HEK293 (cell line): ENCODE measurements at regions not wholly inside any gene's neighbourhood (a gene's known extent, or its start where the extent isn't known, plus 50 kb on each side); places are given as distances from the start of the nearest gene placed in this dataset.

Experiments used
- CTCF ChIA-PET: fragments of 350-600 bp; formaldehyde crosslinking; extraction: SDS; loops from one replicate; lab custom pipeline; 2021; ENCODE audit warnings: antibody characterized with exemption; lab: Yijun Ruan, JAX
- POLR2A ChIA-PET: fragments of 300-600 bp; formaldehyde crosslinking; extraction: SDS; loops from one replicate; lab custom pipeline; 2020; ENCODE audit warnings: antibody characterized with exemption, inconsistent platforms; lab: Yijun Ruan, JAX
- H3K27ac ChIP-seq: fragments of 200-500 bp; sonication (Bioruptor generic); 2 replicates; pipeline ENCODE4 v1.5.1; 2014; ENCODE audit warnings: low read depth, low read length, control low read depth, inconsistent platforms; ENCODE audit errors: extremely low read depth
- H3K36me3 ChIP-seq, 2 experiments: fragments of 200-500 bp in 1 of 2; sonication (Bioruptor generic) in 1 of 2; 1 replicate in 1 of 2; 2 replicates in 1 of 2; pipeline ENCODE4 v1.5.1; 2014 to 2017; ENCODE audit warnings: inconsistent platforms in 2 of 2, low read length in 2 of 2; ENCODE audit not compliant: control insufficient read depth in 2 of 2, insufficient read depth in 1 of 2
- H3K4me1 ChIP-seq: fragments of 200-500 bp; sonication (Bioruptor generic); 2 replicates; pipeline ENCODE4 v1.5.1; 2014; ENCODE audit warnings: mild to moderate bottlenecking, low read length, inconsistent platforms; ENCODE audit not compliant: control insufficient read depth, insufficient read depth
- H3K4me3 ChIP-seq: 2 replicates; pipeline ENCODE4 v1.5.1; 2011; ENCODE audit warnings: low read depth, mild to moderate bottlenecking, control low read depth, low read length, moderate library complexity
- H3K9me3 ChIP-seq: fragments of 200-500 bp; sonication (Bioruptor generic); 2 replicates; pipeline ENCODE4 v1.5.1; 2014; ENCODE audit warnings: low read depth, low read length, inconsistent platforms; ENCODE audit not compliant: control insufficient read depth, insufficient read depth
- GFI1B ChIP-seq: fragments of 450-650 bp; formaldehyde crosslinking; IDR thresholded peaks from 2 replicates; pipeline ENCODE4 v1.5.1; 2016; ENCODE audit warnings: missing biosample characterization, missing genetic modification characterization
- GLIS2 ChIP-seq: fragments of 450-650 bp; formaldehyde crosslinking; IDR thresholded peaks from 2 replicates; pipeline ENCODE4 v1.5.1; 2016; ENCODE audit warnings: missing biosample characterization, missing genetic modification characterization
- KLF1 ChIP-seq: fragments of 450-650 bp; formaldehyde crosslinking; IDR thresholded peaks from 2 replicates; pipeline ENCODE4 v1.5.1; 2016; ENCODE audit warnings: missing biosample characterization, missing genetic modification characterization
- SALL2 ChIP-seq: fragments of 450-650 bp; formaldehyde crosslinking; IDR thresholded peaks from 2 replicates; pipeline ENCODE4 v1.5.0; 2017; ENCODE audit warnings: missing biosample characterization, mild to moderate bottlenecking, missing genetic modification characterization, borderline replicate concordance
- SCRT2 ChIP-seq: fragments of 450-650 bp; formaldehyde crosslinking; IDR thresholded peaks from 2 replicates; pipeline ENCODE4 v1.5.1; 2016; ENCODE audit warnings: missing biosample characterization, missing genetic modification characterization
- SP2 ChIP-seq: fragments of 450-650 bp; formaldehyde crosslinking; IDR thresholded peaks from 2 replicates; pipeline ENCODE4 v1.5.1; 2016; ENCODE audit warnings: missing biosample characterization, missing genetic modification characterization
- SP7 ChIP-seq: fragments of 450-650 bp; formaldehyde crosslinking; IDR thresholded peaks from 2 replicates; pipeline ENCODE4 v1.5.1; 2016; ENCODE audit warnings: missing biosample characterization, missing genetic modification characterization
- TCF7L2 ChIP-seq: IDR thresholded peaks from 2 replicates; pipeline ENCODE4 v1.6.1; 2011; ENCODE audit warnings: low read depth, mild to moderate bottlenecking, inconsistent platforms, low read length, moderate library complexity, borderline replicate concordance
- ZBTB49 ChIP-seq: fragments of 450-650 bp; formaldehyde crosslinking; IDR thresholded peaks from 2 replicates; pipeline ENCODE4 v1.5.1; 2016; ENCODE audit warnings: missing biosample characterization, missing genetic modification characterization, low read depth
- ZBTB8A ChIP-seq: fragments of 450-650 bp; formaldehyde crosslinking; IDR thresholded peaks from 2 replicates; pipeline ENCODE4 v1.5.1; 2016; ENCODE audit warnings: missing biosample characterization, missing genetic modification characterization
- ZNF155 ChIP-seq: fragments of 450-650 bp; formaldehyde crosslinking; IDR thresholded peaks from 2 replicates; pipeline ENCODE4 v1.5.1; 2016; ENCODE audit warnings: missing biosample characterization, missing genetic modification characterization
- ZNF174 ChIP-seq: fragments of 450-650 bp; formaldehyde crosslinking; IDR thresholded peaks from 2 replicates; pipeline ENCODE4 v1.5.0; 2017; ENCODE audit warnings: missing biosample characterization, mild to moderate bottlenecking, missing genetic modification characterization
- ZNF223 ChIP-seq: fragments of 450-650 bp; formaldehyde crosslinking; IDR thresholded peaks from 2 replicates; pipeline ENCODE4 v1.5.1; 2016; ENCODE audit warnings: missing biosample characterization, missing genetic modification characterization
- ZNF274 ChIP-seq, 2 experiments: fragments of 200-500 bp in 1 of 2; fragments of 450-650 bp in 1 of 2; sonication (Bioruptor generic) in 1 of 2; formaldehyde crosslinking in 1 of 2; IDR thresholded peaks; 2 replicates each; pipeline versions ENCODE4 v1.5.1 to v1.6.1; 2014 to 2016; ENCODE audit warnings: borderline replicate concordance in 1 of 2, inconsistent platforms in 1 of 2, low read length in 1 of 2, missing biosample characterization in 1 of 2, missing genetic modification characterization in 1 of 2
- ZNF302 ChIP-seq: fragments of 450-650 bp; formaldehyde crosslinking; IDR thresholded peaks from 2 replicates; pipeline ENCODE4 v1.5.1; 2016; ENCODE audit warnings: missing biosample characterization, missing genetic modification characterization, low read depth
- ZNF335 ChIP-seq: fragments of 450-650 bp; formaldehyde crosslinking; conservative IDR thresholded peaks from 2 replicates; pipeline ENCODE4 v1.5.1; 2016; ENCODE audit warnings: missing biosample characterization, missing genetic modification characterization
- ZNF394 ChIP-seq: fragments of 450-650 bp; formaldehyde crosslinking; IDR thresholded peaks from 2 replicates; pipeline ENCODE4 v1.5.1; 2016; ENCODE audit warnings: missing biosample characterization, missing genetic modification characterization, mild to moderate bottlenecking, moderate library complexity, borderline replicate concordance
- ZNF423 ChIP-seq: fragments of 450-650 bp; formaldehyde crosslinking; IDR thresholded peaks from 2 replicates; pipeline ENCODE4 v1.5.1; 2016; ENCODE audit warnings: missing biosample characterization, missing genetic modification characterization
- ZNF449 ChIP-seq: fragments of 450-650 bp; formaldehyde crosslinking; IDR thresholded peaks from 2 replicates; pipeline ENCODE4 v1.5.1; 2017; ENCODE audit warnings: missing biosample characterization, mild to moderate bottlenecking, missing genetic modification characterization, moderate library complexity
- ZNF473 ChIP-seq: fragments of 450-650 bp; formaldehyde crosslinking; IDR thresholded peaks from 2 replicates; pipeline ENCODE4 v1.5.1; 2017; ENCODE audit warnings: missing biosample characterization, missing genetic modification characterization
- ZNF596 ChIP-seq: fragments of 450-650 bp; IDR thresholded peaks from 2 replicates; pipeline ENCODE4 v1.5.0; 2018; ENCODE audit warnings: missing biosample characterization, mild to moderate bottlenecking, missing genetic modification characterization, moderate library complexity
- ZNF704 ChIP-seq: fragments of 450-650 bp; formaldehyde crosslinking; IDR thresholded peaks from 2 replicates; pipeline ENCODE4 v1.5.1; 2016; ENCODE audit warnings: missing biosample characterization, missing genetic modification characterization
- ZNF768 ChIP-seq: fragments of 450-650 bp; formaldehyde crosslinking; IDR thresholded peaks from 2 replicates; pipeline ENCODE4 v1.5.1; 2018; ENCODE audit warnings: missing biosample characterization, mild to moderate bottlenecking, missing genetic modification characterization
- ZNF777 ChIP-seq: fragments of 450-650 bp; formaldehyde crosslinking; IDR thresholded peaks from 2 replicates; pipeline ENCODE4 v1.5.1; 2017; ENCODE audit warnings: missing biosample characterization, missing genetic modification characterization, borderline replicate concordance
- ZNF785 ChIP-seq: fragments of 450-650 bp; formaldehyde crosslinking; IDR thresholded peaks from 2 replicates; pipeline ENCODE4 v1.5.1; 2016; ENCODE audit warnings: missing biosample characterization, missing genetic modification characterization

- TF ChIP-seq ZNF596 (tag by site-specific recombination) (no peak), ZNF423 (tag by site-specific recombination) (no peak)
- TF ChIP-seq, all 188 proteins: peak for 0
Observed at GRCh38 chr10:44702531-44702930, 208.6 kb upstream of the TMEM72 start (continued).

GRCh38 chr10:44703241-44704155 is 207.6 kb upstream of the TMEM72 start:
- no peaks in the 10 kb centered on the region for H3K9me3 ChIP-seq
- no peaks in the 10 kb centered on the region for H3K4me1 ChIP-seq
- CTCF ChIA-PET, result interaction anchor here (0.7 to 1.3 kb wide), 2 partner anchors 15 to 1839 kb away, joined by 3 to 6 read pairs; no protein-coding TSS in a partner anchor
- H3K4me3 ChIP-seq, result no peak overlapping the region
- TF ChIP-seq ZNF449 (tag by site-specific recombination) (no peak), ZNF302 (tag by site-specific recombination) (no peak), ZNF704 (tag by site-specific recombination) (no peak), ZNF473 (tag by site-specific recombination) (no peak), ZNF394 (no peak), SALL2 (tag by site-specific recombination) (no peak), ZNF777 (tag by site-specific recombination) (no peak), TCF7L2 (no peak), ZNF768 (no peak)
- no peak overlapping the region for H3K27ac ChIP-seq
- POLR2A ChIA-PET, result no interaction called here
- H3K36me3 ChIP-seq, result no peaks in the 10 kb centered on the region

- TF ChIP-seq ZNF155 (tag by site-specific recombination) (no peak), SP7 (tag by site-specific recombination) (no peak), ZBTB8A (tag by site-specific recombination) (no peak), ZNF785 (tag by site-specific recombination) (no peak), GLIS2 (tag by site-specific recombination) (no peak), SP2 (no peak), ZBTB49 (no peak), ZNF174 (tag by site-specific recombination) (no peak), ZNF596 (tag by site-specific recombination) (no peak), ZNF223 (tag by site-specific recombination) (no peak), ZNF274 (IDR thresholded peaks at IDR 0.05; ENCODE audit: low read length) (no peak), ZNF274 (tag by site-specific recombination; IDR thresholded peaks at IDR 0.05; ENCODE audit: borderline replicate concordance) (no peak), ZNF335 (tag by site-specific recombination) (no peak), GFI1B (no peak), SCRT2 (tag by site-specific recombination) (no peak), KLF1 (tag by site-specific recombination) (no peak)
Observed at GRCh38 chr10:44704616-44705015, 206.5 kb upstream of the TMEM72 start.

More at GRCh38 chr10:44704616-44705015, 206.5 kb upstream of the TMEM72 start:
- no peaks in the 10 kb centered on the region for H3K4me1 ChIP-seq
- no peaks in the 10 kb centered on the region for H3K9me3 ChIP-seq
- no peak overlapping the region for H3K27ac ChIP-seq
- ChIA-PET CTCF (no interaction called here), POLR2A (no interaction called here)
- no peak overlapping the region for H3K4me3 ChIP-seq
- H3K36me3 ChIP-seq, result no peaks in the 10 kb centered on the region
